ENCODE measurements at regions not wholly inside any gene's neighbourhood (a gene's known extent, or its start where the extent isn't known, plus 50 kb on each side); places are given as distances from the start of the nearest gene placed in this dataset.
"Not testable (repeated sequence)": the region's sequence is repeated elsewhere in the genome, so short reads cannot be mapped to it uniquely, and the experiment has no call there.

DNA sequence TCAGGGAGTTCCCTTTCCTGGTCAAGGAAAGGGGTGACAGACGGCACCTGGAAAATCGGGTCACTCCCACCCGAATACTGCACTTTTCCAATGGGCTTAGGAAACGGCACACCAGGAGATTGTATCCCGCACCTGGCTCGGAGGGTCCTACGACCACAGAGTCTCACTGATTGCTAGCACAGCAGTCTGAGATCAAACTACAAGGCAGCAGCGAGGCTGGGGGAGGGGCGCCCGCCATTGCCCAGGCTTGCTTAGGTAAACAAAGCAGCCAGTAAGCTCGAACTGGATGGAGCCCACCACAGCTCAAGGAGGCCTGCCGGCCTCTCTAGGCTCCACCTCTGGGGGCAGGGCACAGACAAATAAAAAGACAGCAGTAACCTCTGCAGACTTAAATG lies 389.7 kb downstream of the SRGAP2C start:
- not testable (repeated sequence) for TF ChIP-seq CTCF (conservative IDR thresholded peaks at IDR 0.05 in 1 of 2, IDR thresholded peaks at IDR 0.05 in 1 of 2; ENCODE audit: extremely low read depth in 1 of 2, insufficient read depth in 1 of 2, low read depth in 1 of 2, low read length in 2 of 2); EZH2 (IDR thresholded peaks at IDR 0.05; ENCODE audit: borderline replicate concordance, low read length)
